Activated T-helper 17 cell treated with anti-CD3 and anti-CD28 coated beads, Interleukin-2, amount 50 U/mL, for 72 hours (primary cell): ENCODE measurements at regions not wholly inside any gene's neighbourhood (a gene's known extent, or its start where the extent isn't known, plus 50 kb on each side); places are given as distances from the start of the nearest gene placed in this dataset.

Experiments
- ATAC-seq: fragments of 150-1000 bp; cut with Tn5 transposase; replicated peaks from 2 replicates; pipeline ENCODE4 v1.10.0; 2021; ENCODE audit warnings: mild to moderate bottlenecking, moderate library complexity
- H3K27ac Mint-ChIP-seq: one replicate; pipeline ENCODE4 v1.8.0; 2022; ENCODE audit warnings: mixed read lengths
- H3K27me3 Mint-ChIP-seq: one replicate; pipeline ENCODE4 v1.8.0; 2022; ENCODE audit warnings: mixed read lengths
- H3K36me3 Mint-ChIP-seq: one replicate; pipeline ENCODE4 v1.8.0; 2022; ENCODE audit warnings: low read depth, mild to moderate bottlenecking, mixed read lengths
- H3K4me1 Mint-ChIP-seq: one replicate; pipeline ENCODE4 v1.8.0; 2022; ENCODE audit warnings: mixed read lengths
- H3K4me3 Mint-ChIP-seq: one replicate; pipeline ENCODE4 v1.8.0; 2022; ENCODE audit warnings: mild to moderate bottlenecking, mixed read lengths
- H3K9me3 Mint-ChIP-seq: one replicate; pipeline ENCODE4 v1.8.0; 2022; ENCODE audit warnings: mixed read lengths

DNA sequence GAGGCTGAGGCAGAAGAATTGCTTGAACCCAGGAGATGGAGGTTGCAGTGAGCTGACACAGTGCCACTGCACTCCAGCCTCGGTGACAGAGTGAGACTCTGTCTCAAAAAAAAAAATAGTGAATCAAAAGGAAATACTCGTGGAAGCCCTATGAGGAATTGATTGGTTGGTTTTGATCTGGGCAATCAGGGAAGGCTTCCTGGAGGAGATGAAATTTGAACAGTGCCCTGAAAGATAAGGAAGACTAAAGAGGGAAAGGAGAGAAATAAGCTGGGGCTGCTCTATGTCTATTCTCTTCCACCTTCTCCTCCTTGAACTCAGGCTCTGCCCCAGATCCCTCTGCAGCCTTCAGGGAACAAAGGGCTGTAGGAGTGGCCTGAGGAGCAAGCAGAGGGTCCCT is 54.1 kb downstream of the IRF2BPL start:
- Mint-ChIP-seq H3K36me3 (no peaks in the 10 kb centered on the region), H3K27ac (peak overlapping the region; percentile 4), H3K4me3 (no peak overlapping the region), H3K4me1 (no peaks in the 10 kb centered on the region), H3K9me3 (no peaks in the 10 kb centered on the region), H3K27me3 (no peaks in the 10 kb centered on the region)
- no peak for ATAC-seq

DNA sequence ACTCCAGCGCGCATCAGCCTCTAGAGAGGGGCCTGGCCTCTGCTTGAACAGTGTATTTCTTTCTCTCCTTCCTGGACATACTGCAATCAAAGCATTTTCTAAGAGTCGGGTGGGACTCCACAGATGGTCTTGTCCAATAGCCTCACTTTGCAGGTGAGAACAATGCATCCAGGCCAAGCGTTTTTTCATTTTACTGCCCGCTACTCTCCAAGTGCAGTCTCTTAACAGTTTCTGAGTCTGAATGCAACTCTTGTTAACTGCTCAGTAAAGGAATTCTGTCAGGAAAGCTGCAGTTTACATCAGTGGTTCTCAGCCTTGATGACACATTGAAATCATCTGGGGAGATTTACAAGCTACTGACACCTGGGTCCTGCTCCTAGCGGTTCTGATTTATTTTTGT is 57.0 kb downstream of the IRF2BPL start:
- no peaks in the 10 kb centered on the region for H3K36me3 Mint-ChIP-seq
- no peak overlapping the region for H3K27ac Mint-ChIP-seq
- H3K4me3 Mint-ChIP-seq = no peak overlapping the region
- H3K4me1 Mint-ChIP-seq = no peaks in the 10 kb centered on the region
- H3K27me3 Mint-ChIP-seq = no peaks in the 10 kb centered on the region
- ATAC-seq = no peak
- H3K9me3 Mint-ChIP-seq = no peaks in the 10 kb centered on the region

DNA sequence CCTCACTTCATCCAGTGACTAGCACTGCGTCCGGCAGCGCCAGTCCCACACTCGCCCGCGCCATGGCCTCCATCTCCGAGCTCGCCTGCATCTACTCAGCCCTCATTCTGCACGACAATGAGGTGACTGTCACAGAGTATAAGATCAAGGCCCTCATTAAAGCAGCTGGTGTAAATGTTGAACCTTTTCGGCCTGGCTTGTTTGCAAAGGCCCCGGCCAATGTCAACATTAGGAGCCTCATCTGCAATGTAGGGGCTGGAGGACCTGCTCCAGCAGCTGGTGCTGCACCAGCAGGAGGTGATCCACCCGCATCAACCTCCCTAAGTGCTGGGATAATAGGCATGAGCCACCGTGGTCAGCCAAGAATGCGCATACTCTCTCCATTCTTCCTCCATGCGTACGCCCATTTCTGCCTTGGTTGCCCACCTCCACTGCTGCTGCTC is 59.9 kb downstream of the IRF2BPL start:
- Mint-ChIP-seq H3K9me3 (no peaks in the 10 kb centered on the region), H3K4me3 (no peak overlapping the region), H3K27ac (no peak overlapping the region), H3K27me3 (peaks cover 6% of the 10 kb centered on the region), H3K4me1 (peaks cover 20% of the 10 kb centered on the region), H3K36me3 (no peaks in the 10 kb centered on the region)
- ATAC-seq = no peak

DNA sequence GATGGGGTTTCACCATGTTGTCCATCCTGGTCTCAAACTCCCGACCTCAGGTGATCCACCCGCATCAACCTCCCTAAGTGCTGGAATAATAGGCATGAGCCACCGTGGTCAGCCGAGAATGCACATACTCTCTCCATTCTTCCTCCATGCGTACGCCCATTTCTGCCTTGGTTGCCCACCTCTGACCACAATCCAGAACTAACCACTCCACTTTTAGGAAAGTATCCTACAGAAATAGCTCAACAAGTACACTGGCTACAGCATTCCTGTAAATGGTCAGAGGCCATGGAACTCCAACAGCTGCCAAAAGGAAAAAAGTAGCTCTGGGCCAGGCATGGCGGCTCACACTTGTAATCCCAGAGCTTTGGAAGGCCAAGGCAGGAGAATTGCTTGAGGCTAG is 60.7 kb downstream of the IRF2BPL start:
- H3K4me1 Mint-ChIP-seq = peaks cover 26% of the 10 kb centered on the region
- H3K27ac Mint-ChIP-seq = no peak overlapping the region
- no peaks in the 10 kb centered on the region for H3K36me3 Mint-ChIP-seq
- H3K9me3 Mint-ChIP-seq = no peaks in the 10 kb centered on the region
- peaks cover 6% of the 10 kb centered on the region for H3K27me3 Mint-ChIP-seq
- H3K4me3 Mint-ChIP-seq = no peak overlapping the region
- no peak for ATAC-seq

DNA sequence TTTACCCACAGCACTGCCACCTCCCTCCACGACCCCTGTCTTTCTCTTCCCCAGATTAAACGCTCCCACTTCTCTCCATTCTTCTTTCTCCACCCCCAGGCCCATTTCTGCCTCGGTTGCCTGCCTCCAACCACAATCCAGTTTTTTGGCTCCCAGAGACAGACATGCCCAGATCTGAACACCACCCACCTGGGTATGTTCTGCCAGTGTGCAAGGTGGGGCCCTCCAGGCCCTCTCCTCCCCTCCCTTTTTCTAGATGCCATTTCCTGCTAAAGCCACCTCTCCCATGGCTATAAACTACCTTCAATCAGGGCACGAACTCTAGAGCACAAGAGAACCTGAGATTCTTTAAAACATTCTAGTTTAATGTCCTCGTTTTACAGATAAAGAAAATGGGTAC is 63.3 kb downstream of the IRF2BPL start:
- Mint-ChIP-seq H3K36me3 (peaks cover 8% of the 10 kb centered on the region), H3K4me1 (peaks cover 40% of the 10 kb centered on the region), H3K9me3 (no peaks in the 10 kb centered on the region), H3K27ac (peak overlapping the region; percentile 50), H3K27me3 (peaks cover 6% of the 10 kb centered on the region), H3K4me3 (peak overlapping the region; percentile 33)
- ATAC-seq = no peak

DNA sequence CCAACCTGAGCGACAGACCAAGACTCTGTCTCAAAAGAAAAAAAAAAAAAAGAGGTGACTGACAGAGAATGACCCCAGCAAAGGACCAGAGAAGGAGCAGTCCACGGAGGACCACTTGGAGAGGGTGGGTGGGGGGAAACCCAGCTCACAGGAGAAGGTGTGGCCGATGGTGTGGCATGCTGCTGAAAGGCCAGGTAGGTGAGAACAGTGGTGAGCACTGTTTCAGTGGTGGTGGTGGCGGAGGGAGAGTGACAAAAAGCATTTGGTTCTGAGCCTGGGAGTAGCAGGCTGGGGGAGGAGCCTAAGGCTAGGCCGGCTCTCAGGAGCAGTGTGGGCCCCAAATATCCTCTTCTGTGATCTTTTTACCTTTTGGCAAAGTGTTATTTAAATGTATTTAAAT is 63.8 kb downstream of the IRF2BPL start:
- no peaks in the 10 kb centered on the region for H3K9me3 Mint-ChIP-seq
- peaks cover 44% of the 10 kb centered on the region for H3K4me1 Mint-ChIP-seq
- H3K36me3 Mint-ChIP-seq = peaks cover 8% of the 10 kb centered on the region
- peaks cover 6% of the 10 kb centered on the region for H3K27me3 Mint-ChIP-seq
- no peak overlapping the region for H3K4me3 Mint-ChIP-seq
- ATAC-seq = peak; percentile 28
- H3K27ac Mint-ChIP-seq = no peak overlapping the region

DNA sequence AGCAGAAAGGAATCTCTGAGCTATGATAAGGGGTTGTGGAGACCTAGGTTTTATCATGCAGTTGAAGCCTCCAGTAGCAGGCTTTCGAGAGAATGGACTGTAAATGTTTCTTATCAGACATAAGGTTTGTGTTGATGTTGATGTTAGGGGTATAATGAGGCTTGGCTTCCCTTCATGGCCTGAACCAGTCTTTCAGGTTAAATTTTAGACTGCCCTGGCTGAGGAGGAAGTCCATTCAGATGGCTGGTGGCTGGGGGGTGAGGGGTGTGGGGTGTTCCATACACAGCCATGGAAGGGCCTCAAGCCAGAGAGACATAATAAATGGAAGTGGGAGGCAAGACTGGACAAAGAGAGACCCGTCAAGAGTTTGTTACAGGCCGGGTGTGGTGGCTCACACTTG is 65.1 kb downstream of the IRF2BPL start:
- no peak for ATAC-seq
- Mint-ChIP-seq H3K4me1 (peaks cover 48% of the 10 kb centered on the region), H3K27ac (no peak overlapping the region), H3K36me3 (peaks cover 8% of the 10 kb centered on the region), H3K4me3 (no peak overlapping the region), H3K27me3 (peaks cover 6% of the 10 kb centered on the region), H3K9me3 (no peaks in the 10 kb centered on the region)

DNA sequence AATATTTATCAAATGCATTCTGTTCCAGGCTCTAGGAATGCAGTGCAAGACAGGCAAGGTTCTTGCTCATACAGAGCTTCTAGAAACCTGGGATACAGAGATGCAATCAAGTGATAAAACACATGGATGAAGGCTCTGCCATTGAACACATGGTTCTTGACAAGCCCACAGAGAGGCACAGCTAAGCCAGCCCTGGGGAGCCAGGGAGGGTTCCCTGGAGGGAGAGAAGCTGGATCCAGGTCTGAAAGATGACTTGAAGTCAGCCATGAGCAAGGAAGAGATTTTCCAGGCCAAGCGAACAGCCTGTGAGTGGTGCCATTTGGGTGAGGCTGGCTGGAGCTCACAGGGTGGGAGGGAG is 66.2 kb downstream of the IRF2BPL start:
- peak; percentile 2 for ATAC-seq
- Mint-ChIP-seq H3K4me3 (peak overlapping the region; percentile 69), H3K36me3 (peaks cover 8% of the 10 kb centered on the region), H3K27ac (peak overlapping the region; percentile 86), H3K4me1 (peaks cover 56% of the 10 kb centered on the region), H3K27me3 (peaks cover 6% of the 10 kb centered on the region), H3K9me3 (no peaks in the 10 kb centered on the region)

DNA sequence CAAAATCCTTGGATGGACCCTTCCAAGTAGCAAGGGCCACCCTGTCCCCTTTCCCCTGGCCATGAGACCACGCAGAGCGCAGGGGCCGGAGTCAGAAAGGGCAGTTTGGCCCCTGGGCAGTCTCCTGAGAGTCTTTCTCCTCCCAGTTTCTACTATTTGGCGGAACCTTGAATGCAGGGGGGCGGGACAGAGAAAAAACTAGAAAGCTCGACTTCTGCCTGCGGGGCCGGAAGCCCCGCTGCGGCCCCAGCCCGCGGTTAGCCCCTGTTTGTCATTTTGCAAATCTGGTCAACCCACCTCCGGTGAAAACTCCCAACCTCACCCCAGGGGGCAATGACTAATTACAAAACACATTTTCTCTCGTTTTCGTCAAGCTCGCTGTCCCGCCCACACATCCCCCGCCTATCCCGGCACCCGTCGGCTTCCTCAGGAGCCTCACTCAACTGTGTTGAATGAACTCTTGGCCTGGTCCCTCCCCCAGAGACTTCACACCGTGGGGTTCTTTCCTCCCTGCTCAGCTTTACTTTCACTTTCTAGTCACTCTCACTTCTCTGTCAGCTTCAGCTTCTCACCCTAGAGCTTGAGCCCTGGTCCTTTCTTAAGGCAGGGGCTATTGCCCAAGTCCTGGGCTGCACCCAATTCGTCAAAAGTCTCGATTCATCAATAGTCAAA is 66.7 kb downstream of the IRF2BPL start:
- Mint-ChIP-seq H3K4me1 (peaks cover 58% of the 10 kb centered on the region), H3K27me3 (peaks cover 6% of the 10 kb centered on the region)

DNA sequence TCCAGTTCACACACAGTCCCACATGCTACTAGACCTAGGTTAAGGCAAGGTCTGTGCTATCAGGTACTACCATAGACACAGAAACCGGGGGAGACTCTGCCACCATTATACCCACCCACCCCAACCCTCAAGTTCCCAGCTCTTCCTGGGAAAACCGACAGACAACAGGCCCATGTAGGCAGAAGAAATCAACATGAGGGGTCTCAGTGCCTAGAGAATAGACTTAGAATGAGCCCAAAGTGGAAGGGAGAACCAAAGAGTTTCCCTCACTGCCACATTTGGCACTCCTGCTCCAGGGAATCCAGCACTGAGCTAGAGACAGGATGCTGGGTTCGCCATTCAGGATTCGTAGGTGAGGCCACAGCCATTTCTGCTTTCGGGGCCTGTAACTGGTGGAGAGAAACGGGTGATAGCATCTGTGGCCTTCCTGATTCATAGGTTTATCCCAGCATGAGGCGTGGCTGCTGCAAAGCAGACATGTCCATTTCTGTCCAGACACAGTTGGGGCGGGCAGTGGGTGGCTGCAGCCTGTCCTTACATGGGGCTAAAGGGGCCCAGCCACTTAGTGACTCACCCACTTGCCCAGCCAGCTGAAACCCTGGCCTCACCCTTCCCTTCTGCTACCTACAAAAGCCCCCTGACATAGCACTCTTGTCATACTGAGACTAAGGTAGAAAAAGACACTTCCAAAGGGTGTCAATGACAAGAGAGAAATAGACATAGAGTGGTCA is 69.4 kb downstream of the IRF2BPL start:
- no peaks in the 10 kb centered on the region for H3K9me3 Mint-ChIP-seq
- peaks cover 8% of the 10 kb centered on the region for H3K36me3 Mint-ChIP-seq

More for the DNA sequence above, 66.7 kb downstream of the IRF2BPL start:
- peak; percentile 91 for ATAC-seq
- Mint-ChIP-seq H3K27ac (peak overlapping the region; percentile 86), H3K4me3 (peak overlapping the region; percentile 69), H3K9me3 (no peaks in the 10 kb centered on the region), H3K36me3 (peaks cover 8% of the 10 kb centered on the region)

DNA sequence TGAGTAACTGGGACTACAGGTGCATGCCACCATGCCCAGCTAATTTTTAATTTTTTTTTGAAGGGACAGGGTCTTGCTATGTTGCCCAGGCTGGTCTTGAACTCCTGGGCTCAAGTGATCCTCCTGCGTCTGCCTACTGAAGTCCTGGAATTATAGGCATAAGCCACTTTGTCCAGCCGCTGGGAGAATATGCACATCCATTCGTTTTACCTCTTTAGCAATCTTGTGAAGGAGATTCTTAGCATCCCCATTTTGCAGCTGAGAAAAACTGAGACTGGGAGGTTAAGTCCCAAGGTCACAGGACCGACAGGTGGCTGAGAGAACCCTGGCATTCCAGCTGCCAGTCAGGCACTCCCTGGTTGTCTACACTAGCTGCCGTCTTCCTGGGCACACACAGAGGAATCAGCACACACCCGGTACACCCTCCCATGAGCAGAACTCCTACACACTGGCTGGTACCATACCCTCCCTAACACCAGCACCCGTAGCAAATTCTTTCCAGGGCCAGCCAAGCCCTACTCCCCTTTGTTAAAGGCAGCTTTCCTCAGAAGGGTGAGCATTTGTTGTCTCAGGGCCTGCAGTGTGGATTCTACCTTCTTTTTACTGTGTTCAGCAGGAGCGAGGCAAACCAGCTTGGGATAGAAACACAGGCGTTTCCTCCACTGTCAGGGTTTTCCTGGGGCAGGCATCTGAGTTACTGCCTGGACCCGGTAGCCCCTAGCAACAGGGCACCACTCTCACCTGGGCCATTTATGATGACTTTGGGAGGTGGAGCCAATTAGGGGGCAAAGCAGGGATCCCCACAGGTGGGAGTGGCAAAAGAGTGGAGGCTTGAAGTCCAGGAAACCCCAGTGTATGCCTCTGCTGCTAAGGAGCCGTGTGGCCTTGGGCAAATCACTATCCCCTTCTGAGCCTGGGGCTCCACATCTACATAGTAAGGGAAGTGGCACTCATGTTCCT is 70.2 kb downstream of the IRF2BPL start:
- Mint-ChIP-seq H3K4me3 (peak overlapping the region; percentile 80), H3K27ac (peak overlapping the region; percentile 15), H3K4me1 (peaks cover 50% of the 10 kb centered on the region), H3K9me3 (no peaks in the 10 kb centered on the region), H3K36me3 (peaks cover 8% of the 10 kb centered on the region), H3K27me3 (no peaks in the 10 kb centered on the region)
- ATAC-seq = no peak

More for the DNA sequence above, 69.4 kb downstream of the IRF2BPL start:
- peaks cover 58% of the 10 kb centered on the region for H3K4me1 Mint-ChIP-seq
- ATAC-seq = peak; percentile 1
- H3K27ac Mint-ChIP-seq = peak overlapping the region; percentile 15
- peaks cover 2% of the 10 kb centered on the region for H3K27me3 Mint-ChIP-seq
- peak overlapping the region; percentile 80 for H3K4me3 Mint-ChIP-seq

DNA sequence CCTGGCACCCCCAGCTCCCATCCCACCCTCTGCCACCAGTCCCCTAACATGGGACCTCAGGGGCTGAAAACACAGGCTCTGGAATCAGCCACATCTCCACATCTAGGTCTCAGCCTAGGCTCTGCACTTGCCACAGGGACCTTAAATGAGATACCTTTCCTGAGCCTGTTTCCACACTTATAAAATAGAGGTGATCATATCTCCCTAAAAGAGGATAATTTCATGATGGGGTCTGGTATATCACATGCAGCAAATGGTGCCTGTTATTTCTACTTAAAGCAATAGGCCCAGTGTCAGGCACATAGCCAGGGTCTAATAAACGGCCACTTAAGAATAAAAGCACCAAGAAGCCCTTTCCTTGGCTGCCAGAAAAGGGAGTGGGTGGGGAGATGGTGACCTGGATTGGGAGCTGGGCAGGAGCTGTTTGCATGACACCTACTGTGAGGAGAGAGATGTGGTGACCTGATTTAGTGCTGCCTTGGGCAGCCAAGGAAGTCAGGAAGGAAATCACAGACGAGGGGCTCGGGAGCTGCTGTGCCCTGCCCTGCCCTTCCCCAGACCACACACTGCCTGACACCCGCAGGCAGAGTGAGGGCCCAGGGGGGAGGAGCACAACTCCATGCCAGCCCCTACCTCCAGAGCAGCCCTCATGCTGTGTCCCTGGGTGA is 71.2 kb downstream of the IRF2BPL start:
- H3K9me3 Mint-ChIP-seq = no peaks in the 10 kb centered on the region
- H3K4me3 Mint-ChIP-seq = peak overlapping the region; percentile 80
- H3K36me3 Mint-ChIP-seq = peaks cover 8% of the 10 kb centered on the region
- no peaks in the 10 kb centered on the region for H3K27me3 Mint-ChIP-seq
- ATAC-seq = no peak
- peak overlapping the region; percentile 84 for H3K27ac Mint-ChIP-seq
- H3K4me1 Mint-ChIP-seq = peaks cover 42% of the 10 kb centered on the region

DNA sequence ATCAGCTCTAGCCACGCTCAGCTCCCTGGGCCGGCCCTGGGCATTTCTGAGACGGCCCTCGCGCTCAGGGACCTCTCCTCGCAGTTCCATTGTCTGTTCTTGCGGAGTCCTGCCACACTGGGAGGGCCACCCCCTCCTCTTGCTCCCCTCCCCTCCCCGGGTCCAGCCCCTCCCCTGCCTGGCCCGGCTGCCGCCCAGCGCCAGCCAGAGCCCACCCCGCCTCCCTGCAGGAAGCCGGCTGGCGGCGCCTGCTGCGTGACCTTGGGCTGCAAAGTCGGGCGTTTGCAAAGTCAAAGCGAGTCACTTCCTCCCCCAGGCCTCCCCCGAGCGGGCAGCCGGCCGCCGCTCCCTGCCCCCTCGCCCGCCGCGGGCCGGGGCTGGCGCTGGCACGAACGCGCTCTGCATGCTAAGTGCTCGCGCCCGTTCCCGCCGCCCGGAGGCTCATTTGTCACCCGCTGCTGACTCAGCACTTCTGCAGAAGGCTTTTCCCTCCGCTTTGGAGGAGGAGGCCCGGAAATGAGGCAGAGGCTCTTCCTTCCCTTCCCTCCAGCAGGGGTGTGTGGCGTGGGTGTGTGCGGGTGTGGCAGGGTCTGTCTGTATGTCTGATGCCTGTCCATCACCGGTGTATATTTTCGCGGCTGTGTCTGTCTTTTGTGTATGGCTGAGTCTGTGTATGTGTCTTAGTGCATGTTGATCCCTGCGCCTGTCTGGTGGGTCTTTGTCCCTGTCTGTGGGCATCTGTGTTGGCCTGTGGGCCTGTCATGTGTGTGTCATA is 72.0 kb downstream of the IRF2BPL start:
- Mint-ChIP-seq H3K36me3 (peaks cover under 1% of the 10 kb centered on the region), H3K9me3 (no peaks in the 10 kb centered on the region), H3K27ac (peak overlapping the region; percentile 84), H3K4me1 (peaks cover 37% of the 10 kb centered on the region), H3K27me3 (no peaks in the 10 kb centered on the region), H3K4me3 (peak overlapping the region; percentile 80)
- ATAC-seq = peak; percentile 70
